ENCODE measurements at regions not wholly inside any gene's neighbourhood (a gene's known extent, or its start where the extent isn't known, plus 50 kb on each side); places are given as distances from the start of the nearest gene placed in this dataset.

DNA sequence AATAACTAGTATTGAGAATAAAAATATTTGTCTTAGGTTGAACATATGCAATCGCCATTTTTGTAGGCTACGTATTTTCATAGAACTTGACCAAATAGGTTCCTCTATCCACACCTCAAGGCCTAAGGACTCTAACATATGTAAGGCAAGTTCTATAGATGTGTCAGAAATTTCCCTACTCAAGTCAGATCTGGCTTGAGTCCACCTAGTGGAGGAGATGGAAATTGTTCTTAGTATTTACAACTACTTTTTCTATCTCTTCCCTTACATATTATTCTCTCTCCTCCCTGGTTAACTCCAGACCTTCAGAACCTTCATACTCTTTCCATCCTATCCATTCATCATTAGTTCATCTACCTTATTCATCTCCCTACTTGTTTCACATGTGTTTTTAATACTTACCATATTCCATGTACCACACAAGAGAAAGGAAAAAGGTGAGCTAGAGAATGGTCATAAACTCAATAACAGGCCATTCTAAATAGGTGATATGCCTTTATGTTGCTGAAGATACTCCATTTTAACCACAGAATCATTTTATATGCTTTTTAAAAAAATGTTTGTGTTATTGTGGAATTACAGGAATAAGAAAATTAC is 174.5 kb upstream of the HDAC9 start:
- DNase-seq, result no peak

DNA sequence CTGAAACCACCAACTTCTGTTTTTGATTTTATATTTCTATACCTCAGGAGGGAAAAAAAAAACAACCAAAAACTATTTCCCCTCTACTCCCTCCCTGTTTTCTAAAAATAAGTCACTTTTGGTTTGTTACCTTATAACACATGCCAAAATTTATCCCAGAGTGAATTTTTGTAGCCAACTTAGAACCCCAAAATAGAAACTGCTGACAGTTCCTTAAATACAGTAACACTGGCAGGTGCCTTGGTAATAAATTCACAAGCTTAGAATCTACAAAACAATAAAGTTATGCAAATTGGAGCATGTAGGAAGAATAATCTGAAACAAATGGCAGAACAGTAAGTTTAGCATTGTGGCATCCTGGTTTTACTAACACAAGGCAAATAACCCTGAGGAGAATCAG is 165.0 kb upstream of the HDAC9 start:
- no peak for DNase-seq

- no peak for DNase-seq
These were observed 158.9 kb upstream of the HDAC9 start for GRCh38 chr7:18336626-18337025.

- no peak for DNase-seq
These were observed 158.3 kb upstream of the HDAC9 start for GRCh38 chr7:18337048-18337809.

GRCh38 chr7:18338910-18339523 is 156.5 kb upstream of the HDAC9 start:
- no peak for DNase-seq

GRCh38 chr7:18341756-18342155 is 153.8 kb upstream of the HDAC9 start:
- no peak for DNase-seq

- no peak for DNase-seq
These were observed 152.5 kb upstream of the HDAC9 start for GRCh38 chr7:18343047-18343446.

GRCh38 chr7:18344536-18344935 is 151.0 kb upstream of the HDAC9 start:
- no peak for DNase-seq

DNA sequence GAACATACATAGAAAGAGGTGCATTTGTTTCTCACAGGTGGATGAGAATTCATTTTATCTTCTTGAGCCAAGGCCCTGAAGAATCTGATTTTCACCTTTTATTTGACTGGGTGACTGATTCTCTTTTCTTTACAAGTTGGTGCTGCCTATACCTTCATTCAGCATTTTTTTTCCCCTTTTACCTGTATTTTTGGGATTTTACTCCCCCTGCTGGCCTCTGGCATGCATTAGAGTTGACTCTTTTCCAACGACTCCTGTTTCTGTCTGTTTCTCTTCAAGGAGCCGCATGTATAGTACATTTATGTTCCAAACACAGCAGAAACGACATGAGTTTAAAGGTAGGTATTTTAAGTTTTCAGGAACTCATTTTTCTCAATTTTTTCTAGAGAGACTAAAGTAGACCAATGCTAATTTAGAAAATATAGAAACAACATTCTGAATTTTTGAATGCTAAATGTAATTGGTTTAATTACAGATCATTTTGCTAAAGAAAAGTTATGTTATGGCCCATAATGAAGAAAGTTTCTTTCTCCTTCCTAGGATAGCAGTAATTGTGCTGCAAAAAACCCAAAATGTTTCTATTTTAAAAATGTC is 149.8 kb upstream of the HDAC9 start:
- no peak for DNase-seq

- no peak for DNase-seq
These were observed 148.4 kb upstream of the HDAC9 start for GRCh38 chr7:18347170-18347569.

- no peak for DNase-seq
These were observed 144.9 kb upstream of the HDAC9 start for GRCh38 chr7:18350678-18351077.

DNA sequence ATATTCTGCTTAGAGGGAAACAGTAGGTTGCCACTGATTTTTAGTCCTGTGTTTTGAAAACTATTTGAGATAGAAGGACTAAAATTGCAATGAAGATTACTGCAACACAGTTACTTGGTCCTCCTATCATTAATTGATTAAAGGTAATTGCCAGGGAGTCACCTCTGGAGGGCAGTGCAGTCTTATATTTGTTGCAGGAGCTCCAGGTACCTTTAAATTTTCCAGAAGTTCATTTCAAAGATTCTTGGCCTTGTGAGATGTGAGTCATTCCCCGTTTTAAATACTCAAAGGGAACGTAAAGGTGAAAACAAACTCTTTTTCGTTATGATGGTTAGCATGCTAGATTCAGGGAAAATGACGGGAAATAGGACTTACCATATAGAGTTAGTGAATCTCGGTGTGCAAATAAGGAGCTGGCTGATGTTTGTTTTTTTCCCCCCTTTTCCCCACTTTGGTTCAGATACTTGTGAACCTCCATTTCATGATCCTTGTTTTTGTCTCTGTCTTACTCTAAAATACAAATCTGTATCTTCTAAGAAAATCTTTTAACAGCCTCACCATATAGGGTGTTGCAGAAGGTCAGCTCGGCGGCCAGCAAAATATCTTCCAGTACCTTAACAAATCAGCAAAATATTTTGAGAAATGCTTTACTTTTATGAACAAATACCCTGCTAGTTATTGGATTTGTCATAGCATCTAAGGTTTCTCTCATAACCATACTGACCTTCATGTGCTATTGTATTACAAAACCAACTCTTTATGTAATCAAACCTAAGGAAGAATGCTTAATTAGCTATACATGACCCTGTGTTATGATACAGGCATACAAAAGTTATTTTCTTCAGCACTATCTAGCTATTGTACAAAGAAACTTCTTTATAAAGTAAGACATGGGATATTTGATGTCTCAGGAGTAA is 143.0 kb upstream of the HDAC9 start:
- peak; percentile 13 for DNase-seq

GRCh38 chr7:18353339-18353738 is 142.2 kb upstream of the HDAC9 start:
- no peak for DNase-seq

- no peak for DNase-seq
These were observed 141.2 kb upstream of the HDAC9 start for GRCh38 chr7:18354108-18355085.

DNA sequence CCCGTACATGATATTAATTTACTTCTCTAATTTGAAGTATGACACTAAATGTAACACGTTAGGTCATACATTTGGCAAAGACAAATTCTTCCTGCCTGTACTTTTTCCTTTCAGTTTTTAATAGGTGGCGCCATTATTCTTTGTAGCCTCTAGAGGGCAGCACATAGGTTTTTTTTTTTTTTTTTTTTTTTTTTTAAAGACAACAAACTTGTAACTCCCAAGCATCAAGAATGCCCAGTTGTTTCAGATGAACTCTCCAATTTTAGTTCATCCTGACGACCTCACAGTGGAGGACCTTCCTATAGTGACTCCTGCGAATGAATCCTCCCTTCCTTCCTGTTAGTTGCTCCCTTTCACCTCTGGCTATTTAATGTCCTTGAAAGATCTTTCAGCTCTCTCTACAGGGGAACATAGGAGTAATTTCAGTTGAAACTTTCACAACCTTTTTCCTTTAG is 139.3 kb upstream of the HDAC9 start:
- no peak for DNase-seq

- DNase-seq, result no peak
These were observed 137.9 kb upstream of the HDAC9 start for GRCh38 chr7:18357691-18358090.

GRCh38 chr7:18361756-18362155 is 133.8 kb upstream of the HDAC9 start:
- DNase-seq, result no peak

GRCh38 chr7:18363751-18364380 is 131.7 kb upstream of the HDAC9 start:
- DNase-seq, result no peak

DNA sequence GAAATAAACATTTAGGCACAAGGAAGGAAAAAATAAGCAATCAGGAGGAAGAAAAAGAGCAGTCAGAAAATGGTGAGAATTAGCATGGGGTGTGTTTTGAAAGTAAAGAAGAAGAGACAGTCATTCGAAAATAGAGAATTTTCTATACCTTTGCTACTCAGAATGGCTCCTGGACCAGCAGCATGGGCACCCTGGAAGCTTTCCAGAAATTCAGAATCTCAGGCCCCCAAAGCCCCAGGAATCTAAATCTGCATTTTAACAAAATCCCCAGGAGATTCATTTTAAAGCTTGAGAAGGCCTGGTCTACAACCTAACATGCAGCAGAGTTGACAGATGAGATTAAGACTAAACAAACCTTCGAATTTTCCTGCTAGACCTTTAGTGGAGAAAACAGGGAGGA is 131.2 kb upstream of the HDAC9 start:
- DNase-seq, result no peak

DNA sequence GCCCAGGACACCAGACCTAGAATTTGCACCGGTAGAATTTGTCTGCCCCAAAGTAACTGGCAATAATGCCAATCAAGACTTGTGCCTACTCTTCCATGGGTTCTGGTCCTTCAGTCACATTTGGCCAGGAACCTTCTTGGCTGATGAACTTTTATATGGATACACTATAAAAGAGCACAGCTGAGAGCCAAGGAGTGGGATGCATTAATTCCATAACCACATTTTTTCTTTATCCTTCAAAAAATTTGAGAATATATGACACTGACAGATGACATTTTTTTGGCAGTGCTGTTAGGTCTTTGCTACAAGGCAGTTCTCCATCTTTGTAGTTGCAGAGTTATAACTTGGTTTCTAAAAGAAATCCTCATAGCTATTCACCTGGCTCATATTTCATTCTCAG is 129.2 kb upstream of the HDAC9 start:
- no peak for DNase-seq

DNA sequence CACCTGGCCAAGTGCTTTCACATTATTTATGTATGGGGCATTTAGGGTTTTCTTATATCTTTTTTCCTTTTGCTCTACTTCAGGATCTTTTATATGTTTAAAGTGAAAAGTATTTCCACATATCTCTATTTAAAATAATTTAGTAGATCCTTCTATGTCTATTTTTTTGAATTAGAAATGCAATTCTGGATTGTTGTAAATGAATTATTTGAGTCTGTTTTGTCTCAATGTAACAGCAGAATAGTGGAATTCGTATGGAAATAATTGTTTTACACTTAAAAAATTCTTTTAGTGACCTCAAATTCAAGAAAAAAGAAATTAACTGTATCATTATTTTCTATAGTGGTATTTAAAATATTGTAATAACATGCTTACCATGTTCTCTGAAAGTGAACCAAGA is 126.5 kb upstream of the HDAC9 start:
- no peak for DNase-seq
